H1 (cell line): ENCODE measurements at regions not wholly inside any gene's neighbourhood (a gene's known extent, or its start where the extent isn't known, plus 50 kb on each side); places are given as distances from the start of the nearest gene placed in this dataset.

ENCODE experiments used
- CTCF ChIA-PET: fragments of 300-600 bp; sonication (Branson Sonifier 250); formaldehyde crosslinking; loops from one replicate; lab custom pipeline; 2021; ENCODE audit not compliant: partially characterized antibody; lab: Charles Lee
- POLR2A ChIA-PET: fragments of 300-600 bp; sonication (Branson Sonifier 250); formaldehyde crosslinking; loops from one replicate; lab custom pipeline; 2021; ENCODE audit warnings: inconsistent platforms; ENCODE audit not compliant: partially characterized antibody; lab: Charles Lee
- DNase-seq, 2 experiments: peaks; one replicate each; pipeline versions ENCODE4 v3.0.0 to v3.0.0-alpha.2; 2010 to 2022; ENCODE audit warnings: low spot score in 2 of 2, low read depth in 1 of 2, mixed read lengths in 1 of 2
- FAIRE-seq: peaks from 2 replicates; lab custom pipeline; 2011; peaks lifted over from hg19 to GRCh38; lab: Jason Lieb, UNC
- H2AFZ ChIP-seq: 2 replicates; pipeline ENCODE4 v1.8.1; 2012; ENCODE audit warnings: low read length, inconsistent platforms
- H2AK5ac ChIP-seq: 2 replicates; pipeline ENCODE4 v1.6.1; 2013; ENCODE audit warnings: low read depth, low read length
- H2BK120ac ChIP-seq: replicated peaks from 2 replicates; pipeline ENCODE3; 2013; ENCODE audit warnings: low read depth, low read length, inconsistent platforms
- H2BK12ac ChIP-seq: 2 replicates; pipeline ENCODE4 v1.6.1; 2013; ENCODE audit warnings: low read depth, low read length
- H2BK15ac ChIP-seq: 2 replicates; pipeline ENCODE4 v1.6.1; 2013; ENCODE audit warnings: low read length
- H2BK20ac ChIP-seq: 2 replicates; pipeline ENCODE4 v1.6.1; 2013; ENCODE audit warnings: low read length
- H2BK5ac ChIP-seq: 2 replicates; pipeline ENCODE4 v1.6.1; 2013; ENCODE audit warnings: low read depth, low read length
- H3K14ac ChIP-seq: 2 replicates; pipeline ENCODE4 v1.6.1; 2013; ENCODE audit warnings: inconsistent platforms; ENCODE audit not compliant: insufficient read length
- H3K18ac ChIP-seq: 2 replicates; pipeline ENCODE4 v1.6.1; 2013; ENCODE audit warnings: low read length; ENCODE audit errors: extremely low read depth
- H3K23ac ChIP-seq: 2 replicates; pipeline ENCODE4 v1.6.1; 2013; ENCODE audit warnings: inconsistent platforms; ENCODE audit not compliant: insufficient read length
- H3K23me2 ChIP-seq: 2 replicates; pipeline ENCODE4 v1.6.1; 2013; ENCODE audit warnings: low read depth, low read length
- H3K27ac ChIP-seq: 2 replicates; pipeline ENCODE4 v1.6.1; 2011; ENCODE audit warnings: low read depth, low read length, inconsistent platforms
- H3K27me3 ChIP-seq, 4 experiments: replicated peaks in 1 of 4; 1 replicate in 1 of 4; 2 replicates in 3 of 4; pipeline versions ENCODE4 v1.6.1 to v1.8.1; 2011 to 2013; ENCODE audit warnings: low read length in 3 of 4, mild to moderate bottlenecking in 3 of 4, inconsistent platforms in 2 of 4, mixed read lengths in 2 of 4, moderate library complexity in 1 of 4; ENCODE audit not compliant: control insufficient read depth in 3 of 4, insufficient read depth in 3 of 4; ENCODE audit errors: extremely low read depth in 1 of 4
- H3K36me3 ChIP-seq, 4 experiments: 2 replicates each; pipeline versions ENCODE4 v1.6.1 to v1.8.1; 2011 to 2013; ENCODE audit warnings: mild to moderate bottlenecking in 4 of 4, low read length in 3 of 4, moderate library complexity in 2 of 4, control low read depth in 1 of 4, inconsistent platforms in 1 of 4; ENCODE audit not compliant: insufficient read depth in 4 of 4, control insufficient read depth in 2 of 4
- H3K4ac ChIP-seq: replicated peaks from 2 replicates; pipeline ENCODE3; 2013; ENCODE audit warnings: low read length, low read depth, mixed read lengths, inconsistent platforms; ENCODE audit not compliant: insufficient read length
- H3K4me1 ChIP-seq, 4 experiments: replicated peaks in 1 of 4; 1 replicate in 1 of 4; 2 replicates in 3 of 4; pipeline versions ENCODE4 v1.6.1 to v1.8.1; 2011 to 2013; ENCODE audit warnings: low read length in 3 of 4, inconsistent platforms in 2 of 4, mixed read lengths in 1 of 4; ENCODE audit not compliant: insufficient read depth in 4 of 4, control insufficient read depth in 3 of 4
- H3K4me2 ChIP-seq, 2 experiments: 2 replicates each; pipeline versions ENCODE4 v1.6.1 to v1.8.1; 2011 to 2013; ENCODE audit warnings: low read depth in 2 of 2, low read length in 2 of 2, control low read depth in 1 of 2, inconsistent platforms in 1 of 2, mild to moderate bottlenecking in 1 of 2; ENCODE audit not compliant: insufficient read depth in 1 of 2
- H3K4me3 ChIP-seq, 4 experiments: fragments of 200-600, 300-600 bp in 1 of 4; sonication (generic), shearing (Covaris generic), sonication (Bioruptor Twin) in 1 of 4; 2 replicates each; pipeline versions ENCODE4 v1.5.1 to v1.8.1; 2011 to 2016; ENCODE audit warnings: low read length in 4 of 4, low read depth in 3 of 4, control low read depth in 2 of 4, inconsistent platforms in 2 of 4, mild to moderate bottlenecking in 2 of 4, mixed read lengths in 1 of 4, moderate library complexity in 1 of 4; ENCODE audit not compliant: insufficient read depth in 2 of 4; ENCODE audit errors: extremely low read depth in 1 of 4
- H3K56ac ChIP-seq: replicated peaks from 2 replicates; pipeline ENCODE3; 2013; ENCODE audit warnings: low read depth, mild to moderate bottlenecking, mixed read lengths, low read length, inconsistent platforms; ENCODE audit not compliant: insufficient read length
- H3K79me1 ChIP-seq: 2 replicates; pipeline ENCODE4 v1.6.1; 2013; ENCODE audit warnings: low read depth, low read length, control low read depth
- H3K79me2 ChIP-seq, 2 experiments: 2 replicates each; pipeline versions ENCODE4 v1.6.1 to v1.8.1; 2012 to 2013; ENCODE audit warnings: low read length in 2 of 2, mild to moderate bottlenecking in 2 of 2, inconsistent platforms in 1 of 2; ENCODE audit not compliant: insufficient read depth in 2 of 2, control insufficient read depth in 1 of 2
- H3K9ac ChIP-seq, 4 experiments: replicated peaks in 1 of 4; 1 replicate in 1 of 4; 2 replicates in 3 of 4; pipeline versions ENCODE4 v1.6.1 to v1.8.1; 2011 to 2013; ENCODE audit warnings: low read depth in 3 of 4, low read length in 3 of 4, control low read depth in 2 of 4, mild to moderate bottlenecking in 2 of 4, moderate library complexity in 2 of 4, inconsistent platforms in 1 of 4; ENCODE audit errors: extremely low read depth in 1 of 4
- H3K9me3 ChIP-seq, 2 experiments: 2 replicates each; pipeline versions ENCODE4 v1.6.1 to v1.8.1; 2012 to 2013; ENCODE audit warnings: mild to moderate bottlenecking in 2 of 2, moderate library complexity in 2 of 2, control low read depth in 1 of 2, inconsistent platforms in 1 of 2, low read depth in 1 of 2, low read length in 1 of 2, mixed read lengths in 1 of 2; ENCODE audit not compliant: insufficient read depth in 2 of 2
- H4K20me1 ChIP-seq, 2 experiments: replicated peaks in 1 of 2; 2 replicates each; pipeline versions ENCODE3 to v1.8.1; 2011 to 2013; ENCODE audit warnings: inconsistent platforms in 2 of 2, low read length in 2 of 2, mild to moderate bottlenecking in 1 of 2; ENCODE audit not compliant: insufficient read depth in 2 of 2, control insufficient read depth in 1 of 2
- H4K5ac ChIP-seq: 2 replicates; pipeline ENCODE4 v1.6.1; 2013; ENCODE audit warnings: low read length, low read depth, mixed read lengths, inconsistent platforms; ENCODE audit not compliant: insufficient read length
- H4K8ac ChIP-seq: 2 replicates; pipeline ENCODE4 v1.8.0; 2013; ENCODE audit warnings: mild to moderate bottlenecking, moderate library complexity, low read length, inconsistent platforms; ENCODE audit not compliant: insufficient read depth; ENCODE audit errors: extremely low read depth
- H4K91ac ChIP-seq: replicated peaks from 2 replicates; pipeline ENCODE3; 2013; ENCODE audit warnings: low read length, mixed read lengths, inconsistent platforms; ENCODE audit not compliant: insufficient read length
- BCL11A ChIP-seq, 2 experiments: IDR thresholded peaks; one replicate each; pipeline ENCODE4 v1.6.1; 2011; ENCODE audit warnings: low read depth in 2 of 2, low read length in 2 of 2, mild to moderate bottlenecking in 2 of 2
- CHD2 ChIP-seq: IDR thresholded peaks from 2 replicates; pipeline ENCODE4 v1.6.1; 2012; ENCODE audit warnings: low read length, improper control_type of control experiment
- E2F6 ChIP-seq: IDR thresholded peaks from 2 replicates; pipeline ENCODE4 v1.6.1; 2012; ENCODE audit warnings: inconsistent platforms
- HDAC2 ChIP-seq, 2 experiments: fragments of 300-600 bp in 1 of 2; sonication (generic) in 1 of 2; IDR thresholded peaks; 2 replicates each; pipeline ENCODE4 v1.6.1; 2011 to 2012; ENCODE audit warnings: low read depth in 2 of 2, low read length in 2 of 2, mild to moderate bottlenecking in 2 of 2, moderate library complexity in 2 of 2, borderline replicate concordance in 1 of 2, inconsistent platforms in 1 of 2
- JUND ChIP-seq: IDR thresholded peaks from 2 replicates; pipeline ENCODE4 v1.6.1; 2011; ENCODE audit warnings: mild to moderate bottlenecking, improper control_type of control experiment, low read length
- MAX ChIP-seq: IDR thresholded peaks from 2 replicates; pipeline ENCODE4 v1.6.1; 2012; ENCODE audit warnings: inconsistent platforms
- NRF1 ChIP-seq: IDR thresholded peaks from 2 replicates; pipeline ENCODE4 v1.6.1; 2011; ENCODE audit warnings: mild to moderate bottlenecking, low read depth, low read length, improper control_type of control experiment
- PHF8 ChIP-seq: fragments of 200-600 bp; sonication (generic); conservative IDR thresholded peaks from 2 replicates; pipeline ENCODE4 v1.7.1; 2012; ENCODE audit warnings: low read depth, mild to moderate bottlenecking, inconsistent platforms, low read length, moderate library complexity
- RXRA ChIP-seq: IDR thresholded peaks from 2 replicates; pipeline ENCODE4 v1.6.1; 2011; ENCODE audit warnings: low read depth, mild to moderate bottlenecking, low read length, moderate library complexity; ENCODE audit not compliant: insufficient read depth
- SIRT6 ChIP-seq: IDR thresholded peaks from one replicate; pipeline ENCODE4 v1.7.1; 2012; ENCODE audit warnings: low read length, inconsistent platforms
- SP2 ChIP-seq: IDR thresholded peaks from 2 replicates; pipeline ENCODE4 v1.6.1; 2012; ENCODE audit warnings: mild to moderate bottlenecking, low read length, inconsistent platforms
- TAF1 ChIP-seq: IDR thresholded peaks from 2 replicates; pipeline ENCODE4 v1.6.1; 2011; ENCODE audit warnings: mild to moderate bottlenecking, low read depth, low read length
- YY1 ChIP-seq: IDR thresholded peaks from 2 replicates; pipeline ENCODE4 v1.6.1; 2011; ENCODE audit warnings: low read depth, mild to moderate bottlenecking, low read length
- WGBS, 2 experiments: shearing (Covaris generic) in 1 of 2; methylation state at CpG; one replicate each; pipeline versions ENCODE4 v1.1.6 to v1.1.7; 2013 to 2015; ENCODE audit warnings: low lambda C conversion rate in 2 of 2, mixed read lengths in 2 of 2, inconsistent platforms in 1 of 2, low coverage in 1 of 2, missing lambda C conversion rate in 1 of 2; ENCODE audit not compliant: insufficient replicate concordance in 2 of 2, insufficient coverage in 1 of 2, insufficient read length in 1 of 2; ENCODE audit errors: extremely low coverage in 1 of 2, missing lambda C conversion rate in 1 of 2; 5-methylcytosine and 5-hydroxymethylcytosine counted together

DNA sequence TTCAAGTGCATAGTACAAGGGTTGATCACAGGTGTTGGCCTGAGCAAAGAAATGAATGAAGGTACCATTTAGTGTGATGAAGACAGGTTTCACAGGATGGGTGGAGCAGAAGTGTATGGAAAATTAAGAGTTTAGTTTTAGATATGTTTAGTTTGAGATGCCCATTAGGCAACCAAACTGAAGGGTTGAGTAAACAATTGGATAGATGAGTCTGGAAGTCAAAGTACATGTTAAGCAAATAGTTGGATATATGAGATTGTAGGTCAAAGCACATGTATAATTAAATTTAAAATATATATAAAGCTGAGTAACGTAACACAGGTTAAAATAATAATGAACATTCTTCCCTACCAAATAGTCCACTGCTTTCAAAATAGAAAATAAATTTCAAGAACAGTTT is 237.1 kb upstream of the PCSK5 start:
- DNase-seq, result no peak
- no peak overlapping the region for H2AFZ ChIP-seq
- FAIRE-seq, result no peak
- no peak for TF ChIP-seq RXRA
- TF ChIP-seq NRF1, result no peak
- no peak for TF ChIP-seq JUND
- TF ChIP-seq SP2, result no peak
- no peak for TF ChIP-seq HDAC2 (IDR thresholded peaks at IDR 0.05; ENCODE audit: borderline replicate concordance in 1 of 2, low read depth in 2 of 2, low read length in 2 of 2)
- no peak for TF ChIP-seq YY1
- no peak for TF ChIP-seq PHF8
- no peak for TF ChIP-seq E2F6
- TF ChIP-seq TAF1, result no peak
- no peak for TF ChIP-seq SIRT6
- no peak for TF ChIP-seq CHD2
- no peak for TF ChIP-seq MAX
- no peak for TF ChIP-seq BCL11A (IDR thresholded peaks at IDR 0.05; ENCODE audit: low read depth in 2 of 2, low read length in 2 of 2)

More for the DNA sequence above, 237.1 kb upstream of the PCSK5 start:
- no peak overlapping the region for H2BK120ac ChIP-seq
- H3K9me3 ChIP-seq, result no peaks in the 10 kb centered on the region
- WGBS, 2 experiments, result 95% methylated on average over 1 of the region's 1 CpG; no CpG with 5 or more reads in 1 of the 2 experiments
- no peak overlapping the region for H3K9ac ChIP-seq
- no peak overlapping the region for H2AK5ac ChIP-seq
- H3K79me2 ChIP-seq, result no peaks in the 10 kb centered on the region
- H3K23ac ChIP-seq, result no peak overlapping the region
- H3K79me1 ChIP-seq, result no peaks in the 10 kb centered on the region
- H4K91ac ChIP-seq, result no peak overlapping the region
- no peak overlapping the region for H2BK12ac ChIP-seq
- no peaks in the 10 kb centered on the region for H3K4me1 ChIP-seq
- H3K56ac ChIP-seq, result no peak overlapping the region
- ChIA-PET CTCF (no interaction called here), POLR2A (no interaction called here)
- H3K36me3 ChIP-seq, result no peaks in the 10 kb centered on the region
- no peaks in the 10 kb centered on the region for H3K27me3 ChIP-seq
- H3K4me2 ChIP-seq, result no peak overlapping the region
- H3K4me3 ChIP-seq, result no peak overlapping the region
- H3K23me2 ChIP-seq, result no peaks in the 10 kb centered on the region
- no peak overlapping the region for H3K27ac ChIP-seq
- no peak overlapping the region for H2BK15ac ChIP-seq
- no peak overlapping the region for H3K14ac ChIP-seq
- H3K4ac ChIP-seq, result no peak overlapping the region
- H4K5ac ChIP-seq, result no peak overlapping the region
- no peak overlapping the region for H2BK5ac ChIP-seq
- no peak overlapping the region for H2BK20ac ChIP-seq
- H3K18ac ChIP-seq, result no peak overlapping the region
- no peak overlapping the region for H4K8ac ChIP-seq
- no peaks in the 10 kb centered on the region for H4K20me1 ChIP-seq
